NCI-H510A (cell line): ENCODE measurements at regions not wholly inside any gene's neighbourhood (a gene's known extent, or its start where the extent isn't known, plus 50 kb on each side); places are given as distances from the start of the nearest gene placed in this dataset.

Source experiments
- DNase-seq: peaks from one replicate; lab custom pipeline; 2025; lab: John Stamatoyannopoulos, UW

- no peak for DNase-seq
These were observed 114.1 kb upstream of the NPY2R start for GRCh38 chr4:155094201-155094820.

- DNase-seq = no peak
These were observed 109.2 kb upstream of the NPY2R start for GRCh38 chr4:155099231-155099630.

DNA sequence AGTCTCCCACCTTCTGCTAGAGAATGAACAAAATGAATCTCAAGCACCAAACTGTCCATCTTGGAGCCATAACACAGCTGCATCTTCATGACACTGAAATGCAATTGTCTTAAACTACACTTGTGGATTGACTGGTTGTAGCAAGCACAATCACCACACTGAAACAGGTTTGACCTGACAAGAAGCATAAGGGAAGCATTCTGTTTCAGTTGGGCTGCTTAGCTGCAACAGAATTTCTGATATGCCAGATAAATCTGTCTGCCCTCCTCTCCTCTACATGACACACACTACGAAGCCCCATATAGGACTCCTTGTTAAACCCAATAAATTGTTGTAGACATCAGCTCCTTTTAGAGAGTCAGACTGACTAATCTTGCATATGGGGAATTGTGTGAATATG lies 101.8 kb upstream of the NPY2R start:
- no peak for DNase-seq

DNA sequence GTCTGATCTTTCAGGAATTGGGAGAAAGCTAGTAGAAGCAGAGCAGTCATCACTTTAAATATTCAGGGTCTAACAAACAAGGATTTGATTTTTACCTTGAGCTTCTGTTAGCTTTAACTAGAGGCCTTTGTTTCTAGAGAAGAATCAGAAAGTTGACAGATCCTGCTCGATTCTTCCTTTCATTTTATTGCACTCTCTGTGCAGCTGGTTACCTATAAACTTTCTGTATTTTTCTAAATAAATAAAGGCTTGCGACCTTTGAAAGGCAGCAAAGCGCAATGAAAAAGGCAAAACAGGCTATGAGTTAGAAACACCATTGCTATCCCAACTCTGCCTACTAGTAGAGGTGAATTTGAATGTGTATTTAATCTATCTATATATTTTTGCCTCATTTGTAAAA lies 101.4 kb upstream of the NPY2R start:
- no peak for DNase-seq

DNA sequence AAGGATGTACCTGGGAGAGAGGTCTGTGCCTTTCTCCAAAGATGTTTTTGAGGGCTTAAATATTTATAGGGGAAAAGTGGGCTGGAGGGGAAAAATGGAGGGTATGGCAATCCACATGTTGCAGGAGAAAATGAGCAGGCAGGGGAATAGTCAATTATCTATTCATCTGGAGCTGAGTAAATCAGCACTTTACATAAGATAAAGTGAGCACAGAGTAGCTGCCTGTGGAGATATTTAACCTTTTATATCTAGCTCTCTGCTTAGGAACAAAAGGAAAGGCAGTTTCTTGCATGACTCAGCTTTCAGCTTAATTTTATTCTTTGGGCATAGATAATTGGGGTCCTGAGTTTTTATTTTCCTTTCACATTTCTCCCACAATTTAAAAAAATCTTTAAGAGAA lies 93.6 kb upstream of the NPY2R start:
- no peak for DNase-seq

- DNase-seq = no peak
These were observed 89.4 kb upstream of the NPY2R start for GRCh38 chr4:155119006-155119405.

GRCh38 chr4:155120536-155120935 lies 87.9 kb upstream of the NPY2R start:
- DNase-seq = no peak

DNA sequence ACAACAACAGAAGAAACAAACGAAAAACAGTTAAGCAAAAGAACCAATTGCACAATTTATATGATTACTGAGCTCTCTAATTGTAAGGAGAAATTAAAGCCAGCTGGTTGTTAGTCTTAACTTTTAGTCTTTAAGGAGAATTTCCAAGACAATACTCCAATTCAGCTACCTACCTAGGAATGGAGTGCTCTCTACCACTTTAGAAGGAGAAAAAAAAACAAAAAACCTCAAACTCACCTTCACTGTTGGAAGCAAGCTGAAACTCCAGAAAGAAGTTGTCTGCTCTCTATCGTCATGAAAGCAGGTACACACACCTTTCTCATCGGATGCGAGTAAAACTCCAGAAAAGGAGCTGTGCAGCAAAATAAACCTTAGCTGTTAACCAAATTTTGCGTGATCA lies 86.1 kb upstream of the NPY2R start:
- no peak for DNase-seq

- no peak for DNase-seq
These were observed 74.3 kb upstream of the NPY2R start for GRCh38 chr4:155134136-155134535.

- DNase-seq = no peak
These were observed 67.5 kb upstream of the NPY2R start for GRCh38 chr4:155140889-155141288.

DNA sequence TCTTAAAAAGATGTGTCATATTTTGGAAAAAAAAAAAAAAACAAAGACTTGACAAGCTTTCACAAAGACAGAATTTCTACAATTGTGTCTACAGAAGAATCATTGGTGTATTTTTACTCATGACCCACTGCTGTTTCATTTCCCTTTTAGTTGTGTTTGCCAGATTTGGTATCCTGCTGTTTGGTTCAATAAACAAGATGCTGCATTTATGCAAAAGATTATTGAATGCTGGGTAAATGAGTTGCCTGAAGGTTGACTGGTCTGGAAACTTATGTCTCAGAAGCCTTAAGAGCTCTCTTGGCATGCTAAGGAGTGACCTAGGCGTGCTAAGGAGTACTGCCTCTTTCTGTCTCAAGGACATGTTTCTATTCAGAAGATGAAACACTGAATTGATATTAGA lies 64.9 kb upstream of the NPY2R start:
- no peak for DNase-seq
